ENCODE measurements at regions not wholly inside any gene's neighbourhood (a gene's known extent, or its start where the extent isn't known, plus 50 kb on each side); places are given as distances from the start of the nearest gene placed in this dataset.
"Not testable (repeated sequence)": the region's sequence is repeated elsewhere in the genome, so short reads cannot be mapped to it uniquely, and the experiment has no call there.

GRCh38 chr11:97607291-97608000 is 1217.6 kb downstream of the JRKL start:
- POLR2A ChIA-PET, result no interaction called here
- Mint-ChIP-seq H3K9me3 (peaks cover 4% of the 10 kb centered on the region), H3K4me3 (no peak overlapping the region), H3K27me3 (no peaks in the 10 kb centered on the region), H3K27ac (no peak overlapping the region), H3K36me3 (ENCODE audit: low read depth) (no peaks in the 10 kb centered on the region), H3K4me1 (no peaks in the 10 kb centered on the region)
- CTCF ChIA-PET, result no interaction called here
- no peak for DNase-seq

GRCh38 chr11:97610000-97610399 is 1220.2 kb downstream of the JRKL start:
- CTCF ChIA-PET, result no interaction called here
- H3K36me3 Mint-ChIP-seq (ENCODE audit: low read depth), result no peaks in the 10 kb centered on the region

GRCh38 chr11:97610854-97611253 is 1221.0 kb downstream of the JRKL start:
- Mint-ChIP-seq H3K27ac (no peak overlapping the region), H3K4me1 (no peaks in the 10 kb centered on the region), H3K4me3 (no peak overlapping the region), H3K9me3 (peaks cover 2% of the 10 kb centered on the region), H3K36me3 (ENCODE audit: low read depth) (no peaks in the 10 kb centered on the region), H3K27me3 (no peaks in the 10 kb centered on the region)
- ChIA-PET CTCF (no interaction called here), POLR2A (no interaction called here)
- DNase-seq, result no peak

More at GRCh38 chr11:97610000-97610399, 1220.2 kb downstream of the JRKL start:
- Mint-ChIP-seq H3K4me1 (no peaks in the 10 kb centered on the region), H3K27ac (no peak overlapping the region), H3K9me3 (peaks cover 2% of the 10 kb centered on the region), H3K27me3 (no peaks in the 10 kb centered on the region), H3K4me3 (no peak overlapping the region)
- POLR2A ChIA-PET, result no interaction called here
- DNase-seq, result no peak

GRCh38 chr11:97611345-97611744 is 1221.5 kb downstream of the JRKL start:
- Mint-ChIP-seq H3K27ac (no peak overlapping the region), H3K4me3 (no peak overlapping the region), H3K4me1 (no peaks in the 10 kb centered on the region), H3K9me3 (peaks cover 2% of the 10 kb centered on the region), H3K27me3 (no peaks in the 10 kb centered on the region), H3K36me3 (ENCODE audit: low read depth) (no peaks in the 10 kb centered on the region)
- ChIA-PET POLR2A (no interaction called here), CTCF (no interaction called here)
- no peak for DNase-seq

- no peak overlapping the region for H3K27ac Mint-ChIP-seq
- ChIA-PET CTCF (no interaction called here), POLR2A (no interaction called here)
- no peaks in the 10 kb centered on the region for H3K36me3 Mint-ChIP-seq (ENCODE audit: low read depth)
- no peaks in the 10 kb centered on the region for H3K4me1 Mint-ChIP-seq
- H3K4me3 Mint-ChIP-seq, result no peak overlapping the region
- DNase-seq, result no peak
- no peaks in the 10 kb centered on the region for H3K27me3 Mint-ChIP-seq
- peaks cover 8% of the 10 kb centered on the region for H3K9me3 Mint-ChIP-seq
Measured at GRCh38 chr11:97614606-97615005, 1224.8 kb downstream of the JRKL start.

- POLR2A ChIA-PET, result no interaction called here
- Mint-ChIP-seq H3K4me3 (no peak overlapping the region), H3K27ac (no peak overlapping the region), H3K27me3 (no peaks in the 10 kb centered on the region), H3K36me3 (ENCODE audit: low read depth) (no peaks in the 10 kb centered on the region), H3K4me1 (no peaks in the 10 kb centered on the region), H3K9me3 (peaks cover 6% of the 10 kb centered on the region)
- CTCF ChIA-PET, result no interaction called here
- DNase-seq, result no peak
Measured at GRCh38 chr11:97615546-97615945, 1225.7 kb downstream of the JRKL start.

GRCh38 chr11:97617031-97617430 is 1227.2 kb downstream of the JRKL start:
- CTCF ChIA-PET, result interaction anchor here (0.6 kb wide), 1 partner anchor 65 kb away, joined by 4 read pairs; no protein-coding TSS in a partner anchor
- H3K36me3 Mint-ChIP-seq (ENCODE audit: low read depth), result no peaks in the 10 kb centered on the region
- POLR2A ChIA-PET, result no interaction called here

GRCh38 chr11:97620007-97620406 is 1230.2 kb downstream of the JRKL start:
- POLR2A ChIA-PET, result no interaction called here
- CTCF ChIA-PET, result no interaction called here
- no peak for DNase-seq
- H3K27ac Mint-ChIP-seq, result no peak overlapping the region
- no peaks in the 10 kb centered on the region for H3K27me3 Mint-ChIP-seq
- peaks cover 8% of the 10 kb centered on the region for H3K9me3 Mint-ChIP-seq
- no peaks in the 10 kb centered on the region for H3K4me1 Mint-ChIP-seq
- H3K4me3 Mint-ChIP-seq, result no peak overlapping the region
- no peaks in the 10 kb centered on the region for H3K36me3 Mint-ChIP-seq (ENCODE audit: low read depth)

More at GRCh38 chr11:97617031-97617430, 1227.2 kb downstream of the JRKL start:
- Mint-ChIP-seq H3K4me3 (no peak overlapping the region), H3K27ac (no peak overlapping the region), H3K9me3 (peaks cover 6% of the 10 kb centered on the region), H3K27me3 (no peaks in the 10 kb centered on the region), H3K4me1 (no peaks in the 10 kb centered on the region)
- no peak for DNase-seq

GRCh38 chr11:97621282-97621681 is 1231.5 kb downstream of the JRKL start:
- ChIA-PET CTCF (no interaction called here), POLR2A (no interaction called here)
- peaks cover 8% of the 10 kb centered on the region for H3K9me3 Mint-ChIP-seq
- H3K27me3 Mint-ChIP-seq, result no peaks in the 10 kb centered on the region
- H3K4me1 Mint-ChIP-seq, result no peaks in the 10 kb centered on the region
- H3K27ac Mint-ChIP-seq, result no peak overlapping the region
- DNase-seq, result no peak
- H3K36me3 Mint-ChIP-seq (ENCODE audit: low read depth), result no peaks in the 10 kb centered on the region
- H3K4me3 Mint-ChIP-seq, result no peak overlapping the region

GRCh38 chr11:97622795-97623194 is 1233.0 kb downstream of the JRKL start:
- Mint-ChIP-seq H3K9me3 (peaks cover 2% of the 10 kb centered on the region), H3K36me3 (ENCODE audit: low read depth) (no peaks in the 10 kb centered on the region), H3K4me3 (no peak overlapping the region), H3K27ac (no peak overlapping the region), H3K27me3 (no peaks in the 10 kb centered on the region), H3K4me1 (no peaks in the 10 kb centered on the region)
- no peak for DNase-seq
- ChIA-PET POLR2A (no interaction called here), CTCF (no interaction called here)

GRCh38 chr11:97636741-97637140 is 1246.9 kb downstream of the JRKL start:
- peaks cover 12% of the 10 kb centered on the region for H3K9me3 Mint-ChIP-seq
- DNase-seq; H3K27me3 Mint-ChIP-seq; H3K4me1 Mint-ChIP-seq; H3K36me3 Mint-ChIP-seq (ENCODE audit: low read depth); CTCF ChIA-PET; H3K4me3 Mint-ChIP-seq; POLR2A ChIA-PET; H3K27ac Mint-ChIP-seq: not testable (repeated sequence)

GRCh38 chr11:97637701-97638100 is 1247.9 kb downstream of the JRKL start:
- DNase-seq, result no peak
- H3K4me1 Mint-ChIP-seq, result no peaks in the 10 kb centered on the region
- peaks cover 12% of the 10 kb centered on the region for H3K9me3 Mint-ChIP-seq
- no peaks in the 10 kb centered on the region for H3K27me3 Mint-ChIP-seq
- H3K4me3 Mint-ChIP-seq, result no peak overlapping the region
- H3K36me3 Mint-ChIP-seq (ENCODE audit: low read depth), result no peaks in the 10 kb centered on the region
- POLR2A ChIA-PET, result no interaction called here
- CTCF ChIA-PET, result no interaction called here
- H3K27ac Mint-ChIP-seq, result no peak overlapping the region

GRCh38 chr11:97638641-97639224 is 1248.9 kb downstream of the JRKL start:
- Mint-ChIP-seq H3K4me3 (no peak overlapping the region), H3K27me3 (no peaks in the 10 kb centered on the region), H3K36me3 (ENCODE audit: low read depth) (no peaks in the 10 kb centered on the region), H3K27ac (no peak overlapping the region), H3K4me1 (no peaks in the 10 kb centered on the region), H3K9me3 (peaks cover 12% of the 10 kb centered on the region)
- CTCF ChIA-PET, result no interaction called here
- DNase-seq, result no peak
- POLR2A ChIA-PET, result no interaction called here

- ChIA-PET POLR2A (no interaction called here), CTCF (no interaction called here)
- no peaks in the 10 kb centered on the region for H3K36me3 Mint-ChIP-seq (ENCODE audit: low read depth)
- H3K27me3 Mint-ChIP-seq, result no peaks in the 10 kb centered on the region
- H3K27ac Mint-ChIP-seq, result no peak overlapping the region
- no peaks in the 10 kb centered on the region for H3K4me1 Mint-ChIP-seq
- no peak for DNase-seq
- no peak overlapping the region for H3K4me3 Mint-ChIP-seq
- peaks cover 9% of the 10 kb centered on the region for H3K9me3 Mint-ChIP-seq
Measured at GRCh38 chr11:97641988-97642387, 1252.2 kb downstream of the JRKL start.

All from activated CD4-positive, alpha-beta T cell treated with anti-CD3 and anti-CD28 coated beads, Interleukin-2, amount 10 ng/mL, durations not matched to agents 7 days and 5 days (primary cell).